ENCODE measurements at regions not wholly inside any gene's neighbourhood (a gene's known extent, or its start where the extent isn't known, plus 50 kb on each side); places are given as distances from the start of the nearest gene placed in this dataset.
A peak's percentile ranks its signal among the peaks of the same experiment; 100 is the strongest.

DNA sequence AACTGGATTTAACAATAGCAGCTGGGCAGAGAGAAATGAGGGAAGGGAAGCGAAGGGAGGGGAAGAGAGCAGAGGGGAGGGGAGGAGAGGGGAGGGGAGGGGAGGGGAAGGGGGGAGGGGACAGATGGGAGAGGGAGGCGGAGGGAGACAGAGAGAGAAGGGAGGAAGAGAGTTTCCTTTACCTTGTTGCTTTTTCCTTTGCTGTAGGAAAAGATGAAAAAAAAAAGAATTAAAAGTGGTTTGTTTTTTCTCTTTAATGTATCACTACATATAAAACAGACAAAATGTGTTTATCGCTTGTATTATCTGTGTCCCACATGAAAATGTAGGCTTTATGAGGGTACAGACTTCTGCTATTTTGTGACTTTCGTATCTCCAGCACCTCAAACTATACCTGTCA is 190.4 kb upstream of the KYNU start:
- Histone ChIP-seq H3K9me3 (ENCODE audit: low read depth, low read length) (no peaks in the 10 kb centered on the region), H3K36me3 (ENCODE audit: insufficient read depth, low read length) (no peaks in the 10 kb centered on the region), H3K4me3 (ENCODE audit: insufficient read depth, low read length) (no peak overlapping the region), H3K4me2 (ENCODE audit: insufficient read depth, low read length) (no peak overlapping the region), H4K20me1 (ENCODE audit: insufficient read depth, low read length) (no peaks in the 10 kb centered on the region), H3K4me1 (ENCODE audit: insufficient read depth, low read length) (no peaks in the 10 kb centered on the region), H3K27me3 (ENCODE audit: insufficient read depth, low read length) (no peaks in the 10 kb centered on the region), H3K27ac (ENCODE audit: low read depth, low read length) (no peak overlapping the region), H2AFZ (ENCODE audit: low read length) (no peak overlapping the region), H3K79me2 (ENCODE audit: insufficient read depth, low read length) (no peaks in the 10 kb centered on the region)
- TF ChIP-seq, protein P1, sequence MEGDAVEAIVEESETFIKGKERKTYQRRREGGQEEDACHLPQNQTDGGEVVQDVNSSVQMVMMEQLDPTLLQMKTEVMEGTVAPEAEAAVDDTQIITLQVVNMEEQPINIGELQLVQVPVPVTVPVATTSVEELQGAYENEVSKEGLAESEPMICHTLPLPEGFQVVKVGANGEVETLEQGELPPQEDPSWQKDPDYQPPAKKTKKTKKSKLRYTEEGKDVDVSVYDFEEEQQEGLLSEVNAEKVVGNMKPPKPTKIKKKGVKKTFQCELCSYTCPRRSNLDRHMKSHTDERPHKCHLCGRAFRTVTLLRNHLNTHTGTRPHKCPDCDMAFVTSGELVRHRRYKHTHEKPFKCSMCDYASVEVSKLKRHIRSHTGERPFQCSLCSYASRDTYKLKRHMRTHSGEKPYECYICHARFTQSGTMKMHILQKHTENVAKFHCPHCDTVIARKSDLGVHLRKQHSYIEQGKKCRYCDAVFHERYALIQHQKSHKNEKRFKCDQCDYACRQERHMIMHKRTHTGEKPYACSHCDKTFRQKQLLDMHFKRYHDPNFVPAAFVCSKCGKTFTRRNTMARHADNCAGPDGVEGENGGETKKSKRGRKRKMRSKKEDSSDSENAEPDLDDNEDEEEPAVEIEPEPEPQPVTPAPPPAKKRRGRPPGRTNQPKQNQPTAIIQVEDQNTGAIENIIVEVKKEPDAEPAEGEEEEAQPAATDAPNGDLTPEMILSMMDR (IDR thresholded peaks at IDR 0.05; ENCODE audit: extremely low read depth, low read depth, low read length) = no peak
- no peak for DNase-seq (ENCODE audit: insufficient read length, low spot score, missing footprints)

- H3K4me1 ChIP-seq (ENCODE audit: insufficient read depth, low read length) = no peaks in the 10 kb centered on the region
- no peak for DNase-seq (ENCODE audit: insufficient read length, low spot score, missing footprints)
- no peaks in the 10 kb centered on the region for H4K20me1 ChIP-seq (ENCODE audit: insufficient read depth, low read length)
- H3K36me3 ChIP-seq (ENCODE audit: insufficient read depth, low read length) = no peaks in the 10 kb centered on the region
- H3K79me2 ChIP-seq (ENCODE audit: insufficient read depth, low read length) = no peaks in the 10 kb centered on the region
- no peaks in the 10 kb centered on the region for H3K27me3 ChIP-seq (ENCODE audit: insufficient read depth, low read length)
- H3K4me3 ChIP-seq (ENCODE audit: insufficient read depth, low read length) = no peak overlapping the region
- no peak overlapping the region for H2AFZ ChIP-seq (ENCODE audit: low read length)
- H3K9me3 ChIP-seq (ENCODE audit: low read depth, low read length) = no peaks in the 10 kb centered on the region
- H3K27ac ChIP-seq (ENCODE audit: low read depth, low read length) = no peak overlapping the region
- no peak overlapping the region for H3K4me2 ChIP-seq (ENCODE audit: insufficient read depth, low read length)
- TF ChIP-seq, protein P1 (IDR thresholded peaks at IDR 0.05; ENCODE audit: extremely low read depth, low read depth, low read length) = no peak
Observed at GRCh38 chr2:142684667-142685066, 192.8 kb upstream of the KYNU start.

- Histone ChIP-seq H3K27me3 (ENCODE audit: insufficient read depth, low read length) (no peaks in the 10 kb centered on the region), H3K79me2 (ENCODE audit: insufficient read depth, low read length) (no peaks in the 10 kb centered on the region), H3K4me2 (ENCODE audit: insufficient read depth, low read length) (no peak overlapping the region), H3K36me3 (ENCODE audit: insufficient read depth, low read length) (no peaks in the 10 kb centered on the region), H2AFZ (ENCODE audit: low read length) (no peak overlapping the region), H3K27ac (ENCODE audit: low read depth, low read length) (no peak overlapping the region), H3K4me3 (ENCODE audit: insufficient read depth, low read length) (no peak overlapping the region), H3K4me1 (ENCODE audit: insufficient read depth, low read length) (no peaks in the 10 kb centered on the region), H4K20me1 (ENCODE audit: insufficient read depth, low read length) (no peaks in the 10 kb centered on the region), H3K9me3 (ENCODE audit: low read depth, low read length) (no peaks in the 10 kb centered on the region)
- TF ChIP-seq, protein P1 (IDR thresholded peaks at IDR 0.05; ENCODE audit: extremely low read depth, low read depth, low read length) = peak; percentile 35
- no peak for DNase-seq (ENCODE audit: insufficient read length, low spot score, missing footprints)
Observed at GRCh38 chr2:142682528-142682927, 194.9 kb upstream of the KYNU start.

DNA sequence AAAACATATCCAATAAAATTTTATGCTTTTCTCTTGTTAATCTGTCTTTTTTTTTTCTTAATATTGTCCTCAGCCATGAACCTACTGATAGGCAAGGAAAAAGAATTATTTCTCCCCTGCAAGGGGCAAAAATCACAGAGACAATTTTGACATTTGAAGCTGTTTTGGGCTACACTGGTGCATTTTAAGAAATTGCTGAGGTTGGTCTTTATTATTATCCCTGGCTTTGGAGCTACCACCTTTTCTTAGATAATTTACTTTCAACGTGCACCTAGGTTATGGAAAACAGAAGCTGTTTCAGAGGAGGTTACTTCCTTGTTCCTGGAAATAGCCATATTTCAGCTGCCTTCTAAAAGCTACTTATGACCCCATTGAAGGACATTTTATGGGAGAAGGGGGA is 195.5 kb upstream of the KYNU start:
- no peaks in the 10 kb centered on the region for H3K27me3 ChIP-seq (ENCODE audit: insufficient read depth, low read length)
- no peaks in the 10 kb centered on the region for H3K9me3 ChIP-seq (ENCODE audit: low read depth, low read length)
- H3K27ac ChIP-seq (ENCODE audit: low read depth, low read length) = no peak overlapping the region
- H3K36me3 ChIP-seq (ENCODE audit: insufficient read depth, low read length) = no peaks in the 10 kb centered on the region
- H3K4me3 ChIP-seq (ENCODE audit: insufficient read depth, low read length) = no peak overlapping the region
- no peaks in the 10 kb centered on the region for H3K79me2 ChIP-seq (ENCODE audit: insufficient read depth, low read length)
- no peaks in the 10 kb centered on the region for H3K4me1 ChIP-seq (ENCODE audit: insufficient read depth, low read length)
- no peak overlapping the region for H3K4me2 ChIP-seq (ENCODE audit: insufficient read depth, low read length)
- no peak overlapping the region for H2AFZ ChIP-seq (ENCODE audit: low read length)
- TF ChIP-seq, protein P1 (IDR thresholded peaks at IDR 0.05; ENCODE audit: extremely low read depth, low read depth, low read length) = no peak
- no peak for DNase-seq (ENCODE audit: insufficient read length, low spot score, missing footprints)
- H4K20me1 ChIP-seq (ENCODE audit: insufficient read depth, low read length) = no peaks in the 10 kb centered on the region

Measured in osteoblast (primary cell).